H9 (cell line): ENCODE measurements at regions not wholly inside any gene's neighbourhood (a gene's known extent, or its start where the extent isn't known, plus 50 kb on each side); places are given as distances from the start of the nearest gene placed in this dataset.

ENCODE experiments used
- DNase-seq: peaks from one replicate; pipeline ENCODE4 v3.0.0-alpha.2; 2017
- H2AFZ ChIP-seq: one replicate; pipeline ENCODE4 v1.6.1; 2013; ENCODE audit warnings: mild to moderate bottlenecking, low read length, control low read depth, moderate library complexity
- H2AK5ac ChIP-seq: 2 replicates; pipeline ENCODE4 v1.6.1; 2013; ENCODE audit warnings: low read length, control low read depth, mixed read lengths; ENCODE audit not compliant: insufficient read length
- H2BK120ac ChIP-seq: one replicate; pipeline ENCODE4 v1.6.1; 2013; ENCODE audit warnings: low read depth, mild to moderate bottlenecking, low read length, control low read depth, inconsistent platforms; ENCODE audit not compliant: poor library complexity, severe bottlenecking
- H2BK12ac ChIP-seq: 2 replicates; pipeline ENCODE4 v1.6.1; 2013; ENCODE audit warnings: low read length, control low read depth, mixed read lengths, low read depth; ENCODE audit not compliant: insufficient read length
- H2BK15ac ChIP-seq: 2 replicates; pipeline ENCODE4 v1.6.1; 2013; ENCODE audit warnings: low read depth, low read length, control low read depth
- H2BK20ac ChIP-seq: one replicate; pipeline ENCODE4 v1.6.1; 2013; ENCODE audit warnings: low read depth, mild to moderate bottlenecking, low read length, control low read depth, inconsistent platforms; ENCODE audit not compliant: poor library complexity, severe bottlenecking
- H2BK5ac ChIP-seq: 2 replicates; pipeline ENCODE4 v1.6.1; 2013; ENCODE audit warnings: low read length, control low read depth, mixed read lengths; ENCODE audit not compliant: insufficient read length
- H3K14ac ChIP-seq: 2 replicates; pipeline ENCODE4 v1.6.1; 2013; ENCODE audit warnings: low read length, control low read depth; ENCODE audit not compliant: insufficient read depth
- H3K18ac ChIP-seq: 2 replicates; pipeline ENCODE4 v1.6.1; 2013; ENCODE audit warnings: low read depth, mild to moderate bottlenecking, mixed read lengths, low read length, control low read depth; ENCODE audit not compliant: insufficient read length
- H3K23ac ChIP-seq: 2 replicates; pipeline ENCODE4 v1.6.1; 2013; ENCODE audit warnings: low read length, control low read depth, mixed read lengths, low read depth; ENCODE audit not compliant: insufficient read length
- H3K23me2 ChIP-seq: 2 replicates; pipeline ENCODE4 v1.6.1; 2013; ENCODE audit warnings: low read depth, mild to moderate bottlenecking, mixed read lengths, low read length, control low read depth; ENCODE audit not compliant: insufficient read length, poor library complexity, severe bottlenecking
- H3K27ac ChIP-seq: 2 replicates; pipeline ENCODE4 v1.5.1; 2013; ENCODE audit warnings: low read length, control low read depth, mixed read lengths, low read depth; ENCODE audit not compliant: insufficient read length
- H3K27me3 ChIP-seq: 2 replicates; pipeline ENCODE4 v1.6.1; 2013; ENCODE audit warnings: low read length, control low read depth, inconsistent platforms; ENCODE audit not compliant: insufficient read depth
- H3K4ac ChIP-seq: 2 replicates; pipeline ENCODE4 v1.6.1; 2013; ENCODE audit warnings: low read depth, mild to moderate bottlenecking, control low read depth, inconsistent platforms, low read length, moderate library complexity
- H3K4me1 ChIP-seq: 2 replicates; pipeline ENCODE4 v1.6.1; 2013; ENCODE audit warnings: low read length, control low read depth, inconsistent platforms; ENCODE audit not compliant: insufficient read depth
- H3K4me2 ChIP-seq: 2 replicates; pipeline ENCODE4 v1.6.1; 2013; ENCODE audit warnings: low read length, control low read depth, mixed read lengths; ENCODE audit not compliant: insufficient read length, insufficient read depth
- H3K56ac ChIP-seq: 2 replicates; pipeline ENCODE4 v1.6.1; 2013; ENCODE audit warnings: low read depth, mild to moderate bottlenecking, mixed read lengths, low read length, control low read depth; ENCODE audit not compliant: insufficient read length
- H3K79me1 ChIP-seq: 2 replicates; pipeline ENCODE4 v1.6.1; 2013; ENCODE audit warnings: low read depth, mild to moderate bottlenecking, moderate library complexity, low read length, control low read depth, inconsistent platforms; ENCODE audit not compliant: insufficient read depth, poor library complexity, severe bottlenecking
- H3K79me2 ChIP-seq: 2 replicates; pipeline ENCODE4 v1.6.1; 2013; ENCODE audit warnings: low read length, control low read depth, inconsistent platforms; ENCODE audit not compliant: insufficient read depth
- H3K9ac ChIP-seq: 2 replicates; pipeline ENCODE4 v1.6.1; 2013; ENCODE audit warnings: low read length, control low read depth, mixed read lengths; ENCODE audit not compliant: insufficient read length; ENCODE audit errors: extremely low read depth
- H3K9me3 ChIP-seq: one replicate; pipeline ENCODE4 v1.6.1; 2013; ENCODE audit warnings: low read depth, low read length, inconsistent platforms; ENCODE audit not compliant: control insufficient read depth
- H3T11ph ChIP-seq: one replicate; pipeline ENCODE4 v1.6.1; 2013; ENCODE audit warnings: mild to moderate bottlenecking, low read length, control low read depth, inconsistent platforms
- H4K20me1 ChIP-seq: one replicate; pipeline ENCODE4 v1.6.1; 2013; ENCODE audit not compliant: control insufficient read depth, insufficient read length, insufficient read depth
- H4K5ac ChIP-seq: 2 replicates; pipeline ENCODE4 v1.6.1; 2013; ENCODE audit warnings: low read depth, mild to moderate bottlenecking, mixed read lengths, low read length, control low read depth; ENCODE audit not compliant: insufficient read length
- H4K8ac ChIP-seq: replicated peaks from 2 replicates; pipeline ENCODE4 v1.6.1; 2013; ENCODE audit warnings: low read length, control low read depth, mixed read lengths, low read depth; ENCODE audit not compliant: insufficient read length
- H4K91ac ChIP-seq: 2 replicates; pipeline ENCODE4 v1.6.1; 2013; ENCODE audit warnings: low read depth, mild to moderate bottlenecking, moderate library complexity, mixed read lengths, low read length, control low read depth; ENCODE audit not compliant: insufficient read length
- H3K27ac Mint-ChIP-seq, 3 experiments: 2 replicates in 2 of 3; 3 replicates in 1 of 3; pipeline ENCODE4 v1.8.0; 2020 to 2021; ENCODE audit warnings: mixed read lengths in 3 of 3, mild to moderate bottlenecking in 1 of 3, moderate library complexity in 1 of 3
- H3K27me3 Mint-ChIP-seq: 2 replicates; pipeline ENCODE4 v1.8.0; 2021; ENCODE audit warnings: low read depth, mild to moderate bottlenecking, moderate library complexity, mixed read lengths
- H3K36me3 Mint-ChIP-seq, 3 experiments: 2 replicates in 2 of 3; 3 replicates in 1 of 3; pipeline ENCODE4 v1.8.0; 2020 to 2021; ENCODE audit warnings: low read depth in 3 of 3, mixed read lengths in 3 of 3; ENCODE audit not compliant: insufficient read depth in 1 of 3
- H3K4me1 Mint-ChIP-seq, 2 experiments: 2 replicates each; pipeline ENCODE4 v1.8.0; 2020; ENCODE audit warnings: mixed read lengths in 2 of 2
- H3K4me3 Mint-ChIP-seq, 2 experiments: 2 replicates in 1 of 2; 3 replicates in 1 of 2; pipeline ENCODE4 v1.8.0; 2020 to 2021; ENCODE audit warnings: mild to moderate bottlenecking in 2 of 2, mixed read lengths in 2 of 2, moderate library complexity in 1 of 2
- H3K9me3 Mint-ChIP-seq, 2 experiments: 2 replicates in 1 of 2; 3 replicates in 1 of 2; pipeline ENCODE4 v1.8.0; 2020; ENCODE audit warnings: mild to moderate bottlenecking in 2 of 2, mixed read lengths in 2 of 2, moderate library complexity in 1 of 2
- CTCF ChIP-seq: fragments of 200-600 bp; sonication (generic); conservative IDR thresholded peaks from 3 replicates; pipeline ENCODE4 v1.8.0; 2021; ENCODE audit warnings: antibody characterized with exemption, mild to moderate bottlenecking
- WGBS: extraction: QIAGEN DNeasy Blood & Tissue Kit; methylation state at CpG from one replicate; pipeline ENCODE4 v1.1.7; 2013; ENCODE audit warnings: missing lambda C conversion rate, low lambda C conversion rate, mixed read lengths; ENCODE audit not compliant: insufficient read length; ENCODE audit errors: extremely low coverage; 5-methylcytosine and 5-hydroxymethylcytosine counted together

DNA sequence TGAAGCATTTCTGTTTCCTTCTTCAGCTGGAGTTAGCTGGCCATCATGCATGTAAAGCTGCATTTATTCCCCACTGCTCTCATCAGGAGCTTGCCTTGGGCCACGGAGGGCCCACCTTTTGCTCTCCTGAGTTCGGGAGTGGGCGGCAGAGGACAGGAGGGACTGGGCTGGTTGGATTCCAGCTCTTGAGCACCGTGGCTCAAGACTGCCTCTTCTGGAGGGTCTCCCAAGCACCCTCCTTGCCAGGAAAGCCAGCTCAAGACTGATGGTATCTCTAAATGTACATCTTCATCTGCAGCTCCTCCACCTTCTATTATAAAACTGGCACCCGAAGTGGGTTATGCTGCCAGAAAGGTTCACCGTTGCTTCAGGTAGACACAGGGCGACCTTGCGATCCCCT, 399.6 kb upstream of the IRX1 start:
- H3K4ac ChIP-seq = no peak overlapping the region
- 0 out of 5 replicates have a peak overlapping the region, but pooled peaks of 1 of the 2 experiments have one; percentile 14 for H3K4me3 Mint-ChIP-seq
- H2BK5ac ChIP-seq = no peak overlapping the region
- no peaks in the 10 kb centered on the region for H3K9me3 ChIP-seq
- H4K8ac ChIP-seq = no peak overlapping the region
- H3K27ac Mint-ChIP-seq = no peak overlapping the region
- peaks cover 54 to 57% of the 10 kb centered on the region in 2 experiments for H3K4me1 Mint-ChIP-seq
- no peaks in the 10 kb centered on the region; the same call in 1 of the 2 replicates for H3K27me3 ChIP-seq
- H3K36me3 Mint-ChIP-seq = no peaks in the 10 kb centered on the region
- no peak overlapping the region for H3K14ac ChIP-seq
- H3K23ac ChIP-seq = no peak overlapping the region
- H4K5ac ChIP-seq = no peak overlapping the region
- peak; percentile 63 for TF ChIP-seq CTCF
- peaks cover 9% of the 10 kb centered on the region for H3K23me2 ChIP-seq
- no peak overlapping the region for H3T11ph ChIP-seq
- H3K18ac ChIP-seq = no peak overlapping the region
- no peaks in the 10 kb centered on the region for H4K20me1 ChIP-seq
- no peak overlapping the region for H2BK12ac ChIP-seq
- H3K9me3 Mint-ChIP-seq = no peaks in the 10 kb centered on the region; a peak in 1 of 5 replicates
- H3K9ac ChIP-seq = no peak overlapping the region
- no peak overlapping the region for H3K56ac ChIP-seq
- WGBS = no CpG with 5 or more reads among the region's 8 CpGs
- no peak overlapping the region for H2BK15ac ChIP-seq
- H3K4me2 ChIP-seq = no peak overlapping the region
- H2BK20ac ChIP-seq = no peak overlapping the region
- H3K27me3 Mint-ChIP-seq = peaks cover 44% of the 10 kb centered on the region
- H2BK120ac ChIP-seq = no peak overlapping the region
- no peak overlapping the region for H4K91ac ChIP-seq
- no peaks in the 10 kb centered on the region for H3K79me2 ChIP-seq
- DNase-seq = peak; percentile 52
- no peaks in the 10 kb centered on the region for H3K79me1 ChIP-seq
- H2AFZ ChIP-seq = no peak overlapping the region
- H3K27ac ChIP-seq = no peak overlapping the region
- H3K4me1 ChIP-seq = no peaks in the 10 kb centered on the region
- no peak overlapping the region for H2AK5ac ChIP-seq
